ENCODE measurements at regions not wholly inside any gene's neighbourhood (a gene's known extent, or its start where the extent isn't known, plus 50 kb on each side); places are given as distances from the start of the nearest gene placed in this dataset.

DNA sequence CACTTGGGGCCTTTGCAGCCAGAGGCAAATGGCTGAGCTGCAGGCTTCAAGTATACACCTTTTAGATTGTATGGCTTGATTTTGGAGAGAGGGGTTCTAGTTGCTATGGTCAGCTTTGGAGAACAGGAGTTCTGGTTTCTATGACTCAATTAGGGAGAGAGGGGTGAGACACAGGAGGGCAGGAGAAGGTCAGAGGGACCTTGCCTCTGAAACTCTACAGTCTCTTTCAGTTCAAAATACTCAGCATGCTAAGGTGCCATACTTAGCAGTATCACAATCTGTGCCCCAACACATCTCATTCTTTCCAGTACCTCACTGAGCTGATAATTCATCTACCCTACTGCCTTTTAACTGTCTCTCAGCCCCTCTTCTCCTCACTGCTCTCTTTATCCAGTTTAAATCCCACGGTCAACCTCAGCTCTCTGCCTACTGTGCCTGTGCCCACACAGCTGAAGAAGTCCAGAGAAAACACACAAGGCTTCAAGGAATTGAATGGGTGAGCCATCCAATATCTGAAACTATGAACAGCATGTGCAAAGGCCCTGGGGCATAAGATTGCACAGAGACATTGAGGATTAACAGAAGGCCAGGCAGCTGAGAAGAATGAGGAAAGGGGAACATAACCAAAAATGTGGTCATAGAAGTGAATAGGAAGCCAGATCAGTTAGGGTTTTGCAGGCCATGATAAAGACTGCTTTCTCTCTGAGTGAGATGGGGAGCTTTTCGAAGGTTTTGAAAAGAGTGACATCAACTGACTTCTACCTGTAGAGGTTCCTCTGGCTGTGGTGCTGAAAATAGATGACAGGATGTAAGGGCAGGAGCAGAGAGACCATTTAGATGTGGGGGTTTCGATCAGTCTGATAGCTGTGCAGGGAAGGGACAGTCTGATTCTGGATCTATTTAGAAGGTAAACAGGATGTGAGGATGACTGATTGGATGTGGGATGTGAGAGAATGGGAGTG, 54.5 kb upstream of the C3orf80 start:
- DNase-seq, result no peak

DNA sequence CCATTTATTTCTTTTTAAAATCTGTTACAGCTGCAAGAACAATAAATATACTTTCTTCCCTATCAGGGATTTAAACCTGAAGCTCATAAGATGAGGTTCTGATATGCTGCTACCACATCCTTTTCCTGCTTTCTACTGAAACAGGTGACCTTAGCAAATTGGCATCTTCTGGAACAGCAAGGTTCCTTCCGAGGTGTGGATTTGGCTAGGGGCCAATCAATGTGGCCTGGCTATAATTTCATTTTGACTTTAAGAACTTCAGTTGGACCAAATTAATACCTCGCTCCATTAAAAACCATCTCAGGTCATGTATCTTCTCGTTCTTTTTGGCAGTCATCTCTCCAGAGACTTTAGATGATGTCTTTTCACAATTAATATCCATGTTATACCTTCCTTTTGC, 53.4 kb upstream of the C3orf80 start:
- DNase-seq, result no peak

DNA sequence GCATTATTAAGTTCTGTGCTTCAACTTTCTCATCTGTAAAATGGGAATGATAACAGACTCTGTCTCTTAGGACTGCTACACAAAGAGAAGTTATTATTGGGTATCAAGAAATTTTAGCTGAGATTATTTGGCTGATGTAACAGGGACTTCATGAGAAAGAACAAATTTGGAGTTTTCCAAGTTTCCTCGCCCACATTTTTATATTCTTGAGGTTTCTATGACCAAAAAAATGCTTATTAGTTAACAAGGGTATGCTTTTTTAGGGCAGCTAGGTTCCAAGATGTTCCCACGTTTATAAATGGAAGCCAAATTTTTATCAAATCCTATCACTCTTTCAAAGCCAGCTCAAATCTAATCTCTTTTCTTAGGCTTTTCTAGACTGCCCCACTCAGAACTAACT, 50.6 kb upstream of the C3orf80 start:
- DNase-seq, result no peak
